COLO829 (cell line): ENCODE measurements at regions not wholly inside any gene's neighbourhood (a gene's known extent, or its start where the extent isn't known, plus 50 kb on each side); places are given as distances from the start of the nearest gene placed in this dataset.
"Not testable (repeated sequence)": the region's sequence is repeated elsewhere in the genome, so short reads cannot be mapped to it uniquely, and the experiment has no call there.

Experiments used
- DNase-seq: peaks from one replicate; pipeline ENCODE4 v3.0.0; 2012; ENCODE audit warnings: low spot score

- DNase-seq = no peak
Measured at GRCh38 chr5:66417781-66418180, 178.4 kb upstream of the MAST4 start.

- DNase-seq = no peak
Measured at GRCh38 chr5:66423484-66423883, 172.7 kb upstream of the MAST4 start.

GRCh38 chr5:66425842-66426241 lies 170.4 kb upstream of the MAST4 start:
- no peak for DNase-seq

- DNase-seq = no peak
Measured at GRCh38 chr5:66426259-66427138, 169.7 kb upstream of the MAST4 start.

- no peak for DNase-seq
Measured at GRCh38 chr5:66427139-66427442, 169.1 kb upstream of the MAST4 start.

- DNase-seq = no peak
Measured at GRCh38 chr5:66436721-66437120, 159.5 kb upstream of the MAST4 start.

- DNase-seq = no peak
Measured at GRCh38 chr5:66438087-66438486, 158.1 kb upstream of the MAST4 start.

GRCh38 chr5:66438696-66439095 lies 157.5 kb upstream of the MAST4 start:
- DNase-seq = no peak

GRCh38 chr5:66440202-66440680 lies 156.0 kb upstream of the MAST4 start:
- DNase-seq = no peak

GRCh38 chr5:66441351-66441750 lies 154.8 kb upstream of the MAST4 start:
- no peak for DNase-seq

- no peak for DNase-seq
Measured at GRCh38 chr5:66442951-66443445, 153.2 kb upstream of the MAST4 start.

- no peak for DNase-seq
Measured at GRCh38 chr5:66443462-66444130, 152.6 kb upstream of the MAST4 start.

GRCh38 chr5:66448070-66448469 lies 148.1 kb upstream of the MAST4 start:
- not testable (repeated sequence) for DNase-seq

- no peak for DNase-seq
Measured at GRCh38 chr5:66450237-66450636, 146.0 kb upstream of the MAST4 start.

GRCh38 chr5:66450988-66451387 lies 145.2 kb upstream of the MAST4 start:
- DNase-seq = no peak

- no peak for DNase-seq
Measured at GRCh38 chr5:66452109-66452508, 144.1 kb upstream of the MAST4 start.

- DNase-seq = no peak
Measured at GRCh38 chr5:66454186-66455078, 141.8 kb upstream of the MAST4 start.

- DNase-seq = no peak
Measured at GRCh38 chr5:66459728-66460127, 136.5 kb upstream of the MAST4 start.

GRCh38 chr5:66467564-66467963 lies 128.6 kb upstream of the MAST4 start:
- DNase-seq = no peak

- DNase-seq = no peak
Measured at GRCh38 chr5:66469684-66470083, 126.5 kb upstream of the MAST4 start.

GRCh38 chr5:66472010-66472409 lies 124.2 kb upstream of the MAST4 start:
- no peak for DNase-seq

- DNase-seq = no peak
Measured at GRCh38 chr5:66475731-66476130, 120.5 kb upstream of the MAST4 start.
